Stimulated activated CD8-positive, alpha-beta memory T cell treated with anti-CD3 and anti-CD28 coated beads, Interleukin-7, amount 100 ng/mL, for 48 hours (primary cell): ENCODE measurements at regions not wholly inside any gene's neighbourhood (a gene's known extent, or its start where the extent isn't known, plus 50 kb on each side); places are given as distances from the start of the nearest gene placed in this dataset.

Experiments used
- DNase-seq, 2 donors: peaks; one replicate each; pipeline ENCODE4 v3.0.0-alpha.2; 2020; ENCODE audit warnings: low read depth in 1 of 2; ENCODE audit errors: extremely low read depth in 1 of 2

DNA sequence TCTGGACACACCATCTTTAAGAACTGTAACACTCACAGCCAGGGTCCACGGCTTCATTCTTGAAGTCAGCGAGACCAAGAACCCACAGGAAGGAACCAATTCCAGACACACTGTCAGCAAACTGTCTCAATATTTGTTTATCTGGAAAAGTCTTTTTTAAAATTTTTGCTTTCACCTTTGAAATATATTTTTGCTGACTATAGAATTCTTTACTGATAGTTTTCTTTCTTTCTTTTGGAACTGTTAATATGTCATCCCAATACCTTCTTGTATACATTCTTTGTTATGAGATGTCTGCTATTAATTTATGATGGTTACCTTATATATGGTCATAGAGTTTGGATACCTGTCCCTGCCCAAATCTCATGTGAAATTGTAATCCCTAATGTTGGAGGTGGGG lies 145.1 kb upstream of the IRX4 start:
- DNase-seq, result no peak

- no peak for DNase-seq
Observed at GRCh38 chr5:2024986-2025721, 142.4 kb upstream of the IRX4 start.

GRCh38 chr5:2023196-2023595 lies 140.5 kb upstream of the IRX4 start:
- DNase-seq, result no peak

- no peak for DNase-seq
Observed at GRCh38 chr5:2022436-2022835, 139.7 kb upstream of the IRX4 start.

- no peak for DNase-seq
Observed at GRCh38 chr5:2021484-2022176, 138.9 kb upstream of the IRX4 start.

DNA sequence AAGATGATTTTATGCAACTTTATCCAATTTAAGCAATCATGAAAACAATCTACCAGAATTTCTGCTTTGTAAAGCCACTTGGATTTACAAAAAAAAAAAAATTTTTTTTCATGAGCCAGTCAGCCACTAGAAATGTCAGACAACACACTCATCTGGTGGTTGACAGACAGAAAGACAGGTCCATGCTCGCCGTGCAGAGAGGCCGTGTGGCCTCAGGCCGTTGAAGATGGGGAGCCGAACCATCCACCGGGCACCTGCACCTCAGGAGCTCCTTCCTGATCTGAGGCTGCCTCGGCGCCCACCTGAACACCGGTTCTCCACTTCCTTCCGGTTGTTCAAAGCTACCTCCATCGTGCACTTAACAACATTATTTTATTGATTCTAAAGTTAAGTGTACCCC lies 138.0 kb upstream of the IRX4 start:
- no peak for DNase-seq

DNA sequence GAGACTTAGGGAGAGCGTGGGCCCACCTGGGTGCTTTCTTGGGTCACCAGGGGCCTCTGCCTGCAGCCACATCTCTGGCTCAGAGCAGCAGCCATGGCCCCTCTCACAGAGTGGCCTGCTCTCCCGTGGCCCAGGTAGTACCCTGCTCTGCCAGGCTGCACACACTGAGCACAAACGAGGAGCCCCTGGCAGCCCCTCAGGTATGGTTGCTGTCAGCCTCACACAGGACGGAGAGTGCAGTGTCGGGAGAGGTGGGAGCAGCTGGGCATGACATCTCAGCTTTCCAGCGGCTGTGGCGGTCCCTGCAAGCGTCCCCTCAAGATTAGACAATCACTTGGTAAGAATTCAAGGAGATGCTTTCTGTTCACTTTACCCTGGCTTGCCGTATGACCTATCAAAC lies 137.0 kb upstream of the IRX4 start:
- DNase-seq, result no peak

DNA sequence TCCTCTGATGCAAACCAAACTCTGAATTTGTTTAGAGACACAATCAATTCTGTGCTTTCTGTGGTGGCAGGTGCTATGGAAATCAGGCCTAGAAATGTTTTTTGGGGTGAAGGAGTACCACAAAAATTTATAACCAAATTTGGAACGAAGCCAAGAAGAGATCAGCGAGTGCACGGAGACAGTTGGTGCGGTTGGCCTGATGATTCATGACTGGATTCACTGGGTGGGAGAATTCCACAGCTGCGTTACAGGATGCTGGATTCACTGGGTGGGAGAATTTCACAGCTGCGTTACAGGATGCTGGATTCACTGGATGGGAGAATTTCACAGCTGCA lies 135.6 kb upstream of the IRX4 start:
- DNase-seq, result no peak

DNA sequence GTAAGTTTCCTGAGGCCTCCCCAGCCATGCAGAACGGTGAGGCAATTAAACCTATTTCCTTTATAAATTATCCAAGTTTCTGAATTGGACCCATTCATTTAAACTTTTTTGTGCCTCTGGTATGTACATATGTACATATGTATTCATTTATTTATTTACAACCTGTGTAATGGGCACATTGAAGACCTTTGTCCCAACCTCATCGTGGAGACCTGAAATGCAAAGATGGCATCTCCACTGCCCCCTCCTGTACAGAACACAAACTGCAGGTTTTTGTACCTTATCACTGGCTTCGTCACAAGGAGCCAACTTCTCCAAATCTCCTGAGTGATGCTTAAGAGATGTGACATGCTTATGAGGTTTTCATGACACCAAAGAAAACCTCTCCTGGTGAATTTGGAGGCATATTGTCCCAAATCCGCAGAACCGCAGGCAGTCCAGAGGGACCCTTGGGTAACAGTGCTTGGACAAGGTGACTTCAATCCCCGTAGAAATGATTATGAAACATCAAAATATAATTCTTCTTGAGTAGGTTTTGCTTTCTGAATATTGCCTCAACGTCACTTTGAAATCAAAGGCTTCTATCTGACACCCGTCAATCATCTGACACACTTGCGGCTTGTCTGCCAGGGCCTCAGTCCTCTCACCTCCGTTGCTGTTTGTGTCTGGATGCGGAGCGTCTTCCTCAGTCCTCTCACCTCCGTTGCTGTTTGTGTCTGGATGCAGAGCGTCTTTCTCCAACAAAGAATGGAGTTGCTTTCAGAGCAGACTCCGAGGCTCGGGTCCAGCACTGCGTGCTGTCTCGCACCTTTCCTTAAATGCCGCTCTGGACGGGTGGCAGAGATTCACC lies 135.0 kb upstream of the IRX4 start:
- DNase-seq, result no peak

GRCh38 chr5:2015961-2016360 lies 133.2 kb upstream of the IRX4 start:
- DNase-seq, result no peak

- DNase-seq, result no peak
Observed at GRCh38 chr5:2015124-2015848, 132.6 kb upstream of the IRX4 start.

DNA sequence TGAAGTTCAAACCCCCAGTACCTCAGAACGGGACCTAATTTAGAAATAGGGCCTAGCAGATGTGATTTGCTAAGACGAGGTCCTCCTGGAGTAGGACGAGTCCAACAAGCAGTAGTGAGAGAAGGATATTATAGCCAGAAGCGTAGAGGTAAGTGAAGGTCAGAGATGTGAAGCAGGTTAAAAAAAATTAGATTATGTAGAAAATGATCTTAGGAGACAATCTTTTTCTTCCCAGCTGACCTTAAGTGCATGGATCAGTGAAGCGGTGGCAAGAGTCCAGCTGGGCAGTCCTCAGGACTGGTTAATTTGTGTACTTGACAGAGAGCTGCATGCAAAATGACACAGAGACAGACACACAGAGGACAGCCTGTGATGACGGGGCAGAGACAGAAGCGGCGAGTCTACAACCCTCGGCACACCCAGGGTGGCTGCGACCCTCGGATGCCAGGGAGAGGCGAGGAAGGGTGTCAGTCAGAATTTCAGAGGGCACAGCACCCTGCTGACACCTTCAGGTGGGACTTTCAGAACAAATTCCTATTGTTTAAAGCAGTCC lies 131.4 kb upstream of the IRX4 start:
- DNase-seq, result no peak

- DNase-seq, result no peak
Observed at GRCh38 chr5:2013301-2014057, 130.8 kb upstream of the IRX4 start.

DNA sequence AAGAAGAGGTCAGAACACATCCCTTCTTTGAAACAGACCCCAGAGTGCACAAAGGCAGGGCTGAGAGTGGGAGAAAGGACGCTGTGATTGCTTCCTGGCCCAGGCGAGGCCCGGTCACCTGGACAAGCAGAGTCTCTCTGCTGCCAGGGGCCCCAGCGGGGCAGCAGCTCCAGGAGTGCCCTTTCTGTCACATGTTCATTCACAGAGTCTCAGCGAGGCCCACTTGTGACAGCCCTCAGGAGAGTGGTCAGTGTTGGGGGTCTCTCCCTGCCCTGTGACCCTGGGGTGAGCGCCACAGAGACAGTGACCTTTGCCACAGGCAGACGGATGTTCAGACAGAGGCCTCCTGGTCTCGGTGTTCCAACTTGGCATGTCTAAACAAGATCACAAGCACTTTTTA lies 130.2 kb upstream of the IRX4 start:
- no peak for DNase-seq

GRCh38 chr5:2011481-2012411 lies 129.0 kb upstream of the IRX4 start:
- DNase-seq, result no peak

- DNase-seq, result no peak
Observed at GRCh38 chr5:2010940-2011339, 128.2 kb upstream of the IRX4 start.

GRCh38 chr5:2009986-2010914 lies 127.5 kb upstream of the IRX4 start:
- no peak for DNase-seq
